ENCODE measurements at regions not wholly inside any gene's neighbourhood (a gene's known extent, or its start where the extent isn't known, plus 50 kb on each side); places are given as distances from the start of the nearest gene placed in this dataset.

DNA sequence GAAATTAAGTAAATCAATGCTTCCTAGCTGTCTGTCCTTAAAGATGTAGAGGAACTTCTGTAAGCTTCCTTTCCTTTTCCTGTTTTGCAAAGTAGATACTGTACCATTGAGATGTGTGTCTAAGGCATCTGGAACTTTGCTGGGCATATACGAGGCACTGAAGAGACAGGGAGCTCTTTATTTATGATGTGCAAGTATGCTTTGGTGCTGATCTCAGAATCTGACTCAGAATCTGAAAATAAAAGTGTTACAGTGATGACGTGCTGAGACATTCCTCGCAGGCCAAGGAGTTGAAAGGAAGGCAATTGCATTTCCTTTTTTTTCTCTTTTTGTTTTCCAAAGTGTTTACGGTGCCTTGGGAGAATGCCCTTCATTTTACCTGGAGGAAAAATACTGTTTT, 230.9 kb upstream of the RGPD4 start:
- TF ChIP-seq, protein P1, sequence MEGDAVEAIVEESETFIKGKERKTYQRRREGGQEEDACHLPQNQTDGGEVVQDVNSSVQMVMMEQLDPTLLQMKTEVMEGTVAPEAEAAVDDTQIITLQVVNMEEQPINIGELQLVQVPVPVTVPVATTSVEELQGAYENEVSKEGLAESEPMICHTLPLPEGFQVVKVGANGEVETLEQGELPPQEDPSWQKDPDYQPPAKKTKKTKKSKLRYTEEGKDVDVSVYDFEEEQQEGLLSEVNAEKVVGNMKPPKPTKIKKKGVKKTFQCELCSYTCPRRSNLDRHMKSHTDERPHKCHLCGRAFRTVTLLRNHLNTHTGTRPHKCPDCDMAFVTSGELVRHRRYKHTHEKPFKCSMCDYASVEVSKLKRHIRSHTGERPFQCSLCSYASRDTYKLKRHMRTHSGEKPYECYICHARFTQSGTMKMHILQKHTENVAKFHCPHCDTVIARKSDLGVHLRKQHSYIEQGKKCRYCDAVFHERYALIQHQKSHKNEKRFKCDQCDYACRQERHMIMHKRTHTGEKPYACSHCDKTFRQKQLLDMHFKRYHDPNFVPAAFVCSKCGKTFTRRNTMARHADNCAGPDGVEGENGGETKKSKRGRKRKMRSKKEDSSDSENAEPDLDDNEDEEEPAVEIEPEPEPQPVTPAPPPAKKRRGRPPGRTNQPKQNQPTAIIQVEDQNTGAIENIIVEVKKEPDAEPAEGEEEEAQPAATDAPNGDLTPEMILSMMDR (IDR thresholded peaks at IDR 0.05), result no peak
- peaks cover 2% of the 10 kb centered on the region for H3K9me3 Mint-ChIP-seq (ENCODE audit: low read depth)
- no peak overlapping the region for H3K27ac Mint-ChIP-seq (ENCODE audit: unreplicated experiment)
- DNase-seq (ENCODE audit: low spot score), result no peak
- H3K4me3 Mint-ChIP-seq (ENCODE audit: unreplicated experiment), result no peak overlapping the region
- peaks cover 24% of the 10 kb centered on the region for H3K4me1 Mint-ChIP-seq (ENCODE audit: low read depth)
- no peaks in the 10 kb centered on the region for H3K36me3 Mint-ChIP-seq (ENCODE audit: low read depth)
- no peaks in the 10 kb centered on the region for H3K27me3 Mint-ChIP-seq (ENCODE audit: low read depth)

DNA sequence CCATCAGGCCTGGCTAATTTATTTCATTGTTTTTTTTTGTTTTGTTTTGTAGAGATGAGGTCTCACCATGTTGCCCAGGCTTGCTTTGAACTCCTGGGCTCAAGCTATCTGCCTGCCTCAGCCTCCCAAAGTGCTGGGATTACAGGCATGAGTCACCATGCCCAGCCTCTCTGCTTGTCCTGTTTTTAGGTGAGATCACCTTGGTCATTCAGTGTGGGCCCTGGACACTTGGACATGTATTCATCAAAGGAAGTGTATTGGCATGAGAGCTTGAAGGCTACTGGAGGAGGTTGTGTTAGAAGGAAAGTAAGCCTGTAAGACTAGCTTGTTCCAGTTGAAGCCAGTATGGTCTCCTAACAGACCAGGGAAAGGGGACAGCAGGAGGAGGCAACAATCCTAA, 229.2 kb upstream of the RGPD4 start:
- Mint-ChIP-seq H3K36me3 (ENCODE audit: low read depth) (no peaks in the 10 kb centered on the region), H3K4me3 (ENCODE audit: unreplicated experiment) (no peak overlapping the region), H3K27ac (ENCODE audit: unreplicated experiment) (no peak overlapping the region), H3K9me3 (ENCODE audit: low read depth) (peaks cover 2% of the 10 kb centered on the region), H3K4me1 (ENCODE audit: low read depth) (peaks cover 7% of the 10 kb centered on the region), H3K27me3 (ENCODE audit: low read depth) (no peaks in the 10 kb centered on the region)
- DNase-seq (ENCODE audit: low spot score), result no peak
- TF ChIP-seq, protein P1 (IDR thresholded peaks at IDR 0.05), result no peak

DNA sequence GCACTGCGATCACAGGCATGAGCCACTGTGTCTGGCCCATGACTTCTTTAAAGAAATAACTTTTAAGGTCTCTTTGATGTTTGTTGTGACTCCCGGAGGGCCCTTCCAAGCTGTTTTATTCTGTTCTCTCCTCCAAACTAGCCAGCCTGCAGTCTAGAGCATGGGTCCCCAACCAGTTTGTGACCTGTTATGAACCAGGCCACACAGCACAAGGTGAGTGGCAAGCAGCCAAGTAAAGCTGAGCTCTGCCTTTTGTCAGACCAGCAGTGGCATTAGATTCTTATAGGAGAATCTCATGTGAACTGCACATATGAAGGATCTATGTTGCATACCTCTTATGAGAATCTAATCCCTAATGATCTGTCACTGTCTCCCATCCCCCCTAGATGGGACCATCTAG, 223.9 kb upstream of the RGPD4 start:
- H3K27me3 Mint-ChIP-seq (ENCODE audit: low read depth), result peaks cover 6% of the 10 kb centered on the region
- no peak overlapping the region for H3K4me3 Mint-ChIP-seq (ENCODE audit: unreplicated experiment)
- no peaks in the 10 kb centered on the region for H3K4me1 Mint-ChIP-seq (ENCODE audit: low read depth)
- DNase-seq (ENCODE audit: low spot score), result no peak
- no peaks in the 10 kb centered on the region for H3K36me3 Mint-ChIP-seq (ENCODE audit: low read depth)
- TF ChIP-seq, protein P1 (IDR thresholded peaks at IDR 0.05), result no peak
- peaks cover 2% of the 10 kb centered on the region for H3K9me3 Mint-ChIP-seq (ENCODE audit: low read depth)
- no peak overlapping the region for H3K27ac Mint-ChIP-seq (ENCODE audit: unreplicated experiment)

DNA sequence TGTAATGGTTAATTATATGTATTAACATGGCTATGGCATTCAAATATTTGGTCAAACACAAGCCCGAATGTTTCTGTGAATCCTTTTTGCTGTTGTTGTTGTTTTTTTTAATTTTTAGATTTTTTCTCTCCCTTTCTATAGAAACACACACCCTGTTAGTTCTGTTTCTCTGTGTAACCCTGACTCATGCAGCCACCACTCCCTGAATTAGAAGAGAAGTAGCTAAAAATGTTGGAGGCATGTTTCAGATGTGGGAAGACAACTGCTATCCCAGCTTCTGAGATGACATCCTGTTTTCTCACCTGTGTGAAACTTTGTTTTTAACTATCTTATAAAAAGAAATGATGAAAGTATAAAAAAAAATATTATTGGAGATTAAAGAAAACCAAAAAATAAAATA, 219.6 kb upstream of the RGPD4 start:
- Mint-ChIP-seq H3K9me3 (ENCODE audit: low read depth) (no peaks in the 10 kb centered on the region), H3K27me3 (ENCODE audit: low read depth) (peaks cover 10% of the 10 kb centered on the region), H3K4me3 (ENCODE audit: unreplicated experiment) (no peak overlapping the region), H3K4me1 (ENCODE audit: low read depth) (no peaks in the 10 kb centered on the region), H3K27ac (ENCODE audit: unreplicated experiment) (no peak overlapping the region), H3K36me3 (ENCODE audit: low read depth) (no peaks in the 10 kb centered on the region)
- no peak for DNase-seq (ENCODE audit: low spot score)
- TF ChIP-seq, protein P1 (IDR thresholded peaks at IDR 0.05), result no peak

DNA sequence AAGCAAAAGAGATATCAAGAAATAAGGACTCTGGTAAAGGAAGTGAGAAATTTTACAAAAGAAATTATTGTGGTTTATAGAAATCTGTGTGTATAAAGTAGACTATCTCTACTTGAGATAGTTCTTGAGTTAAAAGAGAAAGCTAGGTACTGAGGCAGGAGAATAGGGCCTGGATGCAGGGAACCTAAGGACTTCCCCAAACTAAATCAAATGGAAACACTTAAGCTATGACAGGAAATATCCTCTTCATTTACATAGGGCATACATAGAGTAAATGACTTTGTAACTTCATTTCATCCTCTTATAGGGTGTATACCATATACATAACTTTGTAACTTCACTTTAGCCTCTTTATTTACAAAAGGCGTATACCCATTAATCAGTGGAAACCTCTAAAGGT, 219.2 kb upstream of the RGPD4 start:
- no peaks in the 10 kb centered on the region for H3K4me1 Mint-ChIP-seq (ENCODE audit: low read depth)
- no peaks in the 10 kb centered on the region for H3K36me3 Mint-ChIP-seq (ENCODE audit: low read depth)
- no peak overlapping the region for H3K4me3 Mint-ChIP-seq (ENCODE audit: unreplicated experiment)
- no peaks in the 10 kb centered on the region for H3K9me3 Mint-ChIP-seq (ENCODE audit: low read depth)
- no peak overlapping the region for H3K27ac Mint-ChIP-seq (ENCODE audit: unreplicated experiment)
- H3K27me3 Mint-ChIP-seq (ENCODE audit: low read depth), result peaks cover 10% of the 10 kb centered on the region
- TF ChIP-seq, protein P1 (IDR thresholded peaks at IDR 0.05), result no peak
- DNase-seq (ENCODE audit: low spot score), result no peak
